WTC11 (cell line): ENCODE measurements at regions not wholly inside any gene's neighbourhood (a gene's known extent, or its start where the extent isn't known, plus 50 kb on each side); places are given as distances from the start of the nearest gene placed in this dataset.

Source experiments
- ATAC-seq: fragments of 200-7000 bp; cut with Tn5 transposase; 2 replicates; pipeline ENCODE4 v1.10.0; 2021; ENCODE audit warnings: mild to moderate bottlenecking, moderate library complexity
- CTCF ChIA-PET: fragments of 300-600 bp; sonication (Branson Sonifier 250); formaldehyde crosslinking; loops from one replicate; lab custom pipeline; 2021; ENCODE audit warnings: antibody characterized with exemption; lab: Charles Lee
- POLR2A ChIA-PET: fragments of 350-600 bp; sonication (Branson Sonifier 250); formaldehyde crosslinking; loops from one replicate; lab custom pipeline; 2021; ENCODE audit warnings: antibody characterized with exemption; lab: Charles Lee
- DNase-seq: peaks from one replicate; pipeline ENCODE4 v3.0.0; 2021; ENCODE audit warnings: low spot score
- H3K27ac Mint-ChIP-seq: 2 replicates; pipeline ENCODE4 v1.8.0; 2021; ENCODE audit warnings: mixed read lengths
- H3K27me3 Mint-ChIP-seq: 2 replicates; pipeline ENCODE4 v1.8.0; 2021; ENCODE audit warnings: low read depth, mild to moderate bottlenecking, moderate library complexity, mixed read lengths
- H3K36me3 Mint-ChIP-seq: 2 replicates; pipeline ENCODE4 v1.8.0; 2021; ENCODE audit warnings: mixed read lengths
- H3K4me1 Mint-ChIP-seq: 2 replicates; pipeline ENCODE4 v1.8.0; 2022; ENCODE audit warnings: mixed read lengths
- H3K4me3 Mint-ChIP-seq: 2 replicates; pipeline ENCODE4 v1.8.0; 2021; ENCODE audit warnings: mild to moderate bottlenecking, moderate library complexity, mixed read lengths
- H3K9me3 Mint-ChIP-seq: 2 replicates; pipeline ENCODE4 v1.8.0; 2021; ENCODE audit warnings: mixed read lengths
- EMX1 ChIP-seq: fragments of 250-450 bp; sonication (Bioruptor Pico); IDR thresholded peaks from 2 replicates; pipeline ENCODE4 v1.8.0; 2021; ENCODE audit warnings: mild to moderate bottlenecking
- GABPB1 ChIP-seq: sonication (generic); formaldehyde crosslinking; IDR thresholded peaks from 2 replicates; pipeline ENCODE4 v1.8.1; 2023; ENCODE audit warnings: mild to moderate bottlenecking, missing genetic modification reagents
- GRHL2 ChIP-seq: fragments of 250-450 bp; sonication (Bioruptor Pico); IDR thresholded peaks from 2 replicates; pipeline ENCODE4 v1.8.0; 2022; ENCODE audit warnings: mild to moderate bottlenecking, moderate library complexity; ENCODE audit not compliant: insufficient replicate concordance, severe bottlenecking
- GTF2I ChIP-seq: fragments of 250-450 bp; sonication (Bioruptor Pico); conservative IDR thresholded peaks from 2 replicates; pipeline ENCODE4 v1.4.0; 2021; ENCODE audit warnings: mild to moderate bottlenecking
- IRF2 ChIP-seq: sonication (generic); formaldehyde crosslinking; IDR thresholded peaks from 2 replicates; pipeline ENCODE4 v1.8.0; 2022; ENCODE audit warnings: low read depth, missing genetic modification reagents, borderline replicate concordance
- JAZF1 ChIP-seq: fragments of 250-450 bp; sonication (Bioruptor Pico); IDR thresholded peaks from 2 replicates; pipeline ENCODE4 v1.9.0; 2021; ENCODE audit warnings: moderate library complexity, mild to moderate bottlenecking, inconsistent platforms
- KAT7 ChIP-seq: sonication (generic); formaldehyde crosslinking; IDR thresholded peaks from 2 replicates; pipeline ENCODE4 v1.8.1; 2023; ENCODE audit warnings: missing genetic modification reagents, mild to moderate bottlenecking, borderline replicate concordance
- NR2C2 ChIP-seq: sonication (generic); formaldehyde crosslinking; IDR thresholded peaks from 2 replicates; pipeline ENCODE4 v1.8.0; 2022; ENCODE audit warnings: mild to moderate bottlenecking, missing genetic modification reagents
- RORB ChIP-seq: fragments of 250-450 bp; sonication (Bioruptor Pico); IDR thresholded peaks from 2 replicates; pipeline ENCODE4 v1.9.0; 2021; ENCODE audit warnings: mild to moderate bottlenecking
- TCF7 ChIP-seq: sonication (generic); formaldehyde crosslinking; IDR thresholded peaks from 2 replicates; pipeline ENCODE4 v1.8.0; 2022; ENCODE audit warnings: mild to moderate bottlenecking, low read depth, missing genetic modification reagents, moderate library complexity
- TP53 ChIP-seq: sonication (generic); formaldehyde crosslinking; IDR thresholded peaks from 2 replicates; pipeline ENCODE4 v1.8.1; 2023; ENCODE audit warnings: mild to moderate bottlenecking, missing genetic modification reagents
- ZBTB21 ChIP-seq: sonication (generic); formaldehyde crosslinking; IDR thresholded peaks from 2 replicates; pipeline ENCODE4 v1.8.1; 2023; ENCODE audit warnings: mild to moderate bottlenecking, missing genetic modification reagents, borderline replicate concordance
- ZNF219 ChIP-seq: sonication (generic); formaldehyde crosslinking; IDR thresholded peaks from 2 replicates; pipeline ENCODE4 v1.8.0; 2023; ENCODE audit warnings: missing genetic modification reagents, mild to moderate bottlenecking, borderline replicate concordance
- ZNF396 ChIP-seq: fragments of 250-450 bp; sonication (Bioruptor Pico); IDR thresholded peaks from 2 replicates; pipeline ENCODE4 v1.8.0; 2021; ENCODE audit warnings: mild to moderate bottlenecking, moderate library complexity, borderline replicate concordance
- ZNF671 ChIP-seq: fragments of 250-450 bp; sonication (Bioruptor Pico); IDR thresholded peaks from 2 replicates; pipeline ENCODE4 v1.8.0; 2021; ENCODE audit warnings: mild to moderate bottlenecking
- TF ChIP-seq, protein P1 (sequence below): sonication (generic); formaldehyde crosslinking; conservative IDR thresholded peaks from 2 replicates; pipeline ENCODE4 v1.8.1; 2023; ENCODE audit warnings: mild to moderate bottlenecking, low read depth, missing genetic modification reagents, moderate library complexity
- TF ChIP-seq, protein P2 (sequence below): sonication (generic); formaldehyde crosslinking; IDR thresholded peaks from 2 replicates; pipeline ENCODE4 v1.8.1; 2023; ENCODE audit warnings: mild to moderate bottlenecking, missing genetic modification reagents, moderate library complexity
- TF ChIP-seq, protein P3 (sequence below): sonication (generic); formaldehyde crosslinking; IDR thresholded peaks from 2 replicates; pipeline ENCODE4 v1.8.0; 2022; ENCODE audit warnings: missing genetic modification reagents
- TF ChIP-seq, protein P4 (sequence below): sonication (generic); formaldehyde crosslinking; IDR thresholded peaks from 2 replicates; pipeline ENCODE4 v1.8.1; 2023; ENCODE audit warnings: mild to moderate bottlenecking, moderate library complexity, missing genetic modification reagents
- TF ChIP-seq, protein P5 (sequence below): sonication (generic); formaldehyde crosslinking; IDR thresholded peaks from 2 replicates; pipeline ENCODE4 v1.8.1; 2022; ENCODE audit warnings: mild to moderate bottlenecking, moderate library complexity, missing genetic modification reagents

DNA sequence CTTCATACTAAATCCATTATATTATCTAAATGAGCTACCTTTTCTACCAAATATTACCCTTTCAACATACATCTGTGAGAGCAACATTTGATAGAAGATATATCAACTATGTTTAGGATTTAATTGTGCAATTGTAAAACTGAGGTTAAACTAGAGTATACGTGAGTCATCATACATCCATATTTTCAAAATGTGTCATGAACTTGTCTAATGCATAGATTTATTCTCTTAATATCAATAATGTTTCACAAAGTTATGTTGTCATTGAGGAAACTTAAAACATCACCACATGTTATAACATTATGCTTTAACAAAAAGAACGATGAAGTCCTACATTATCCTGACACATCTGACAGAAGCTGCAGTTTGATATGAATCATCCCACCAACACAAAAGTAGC is 645.5 kb upstream of the NOVA1 start:
- DNase-seq (no peak), ATAC-seq (no peak)
- POLR2A ChIA-PET = no interaction called here
- TF ChIP-seq RORB (CRISPR knock-in tag) = no peak
- no peak for TF ChIP-seq KAT7
- TF ChIP-seq GABPB1 = no peak
- TF ChIP-seq, protein P1, sequence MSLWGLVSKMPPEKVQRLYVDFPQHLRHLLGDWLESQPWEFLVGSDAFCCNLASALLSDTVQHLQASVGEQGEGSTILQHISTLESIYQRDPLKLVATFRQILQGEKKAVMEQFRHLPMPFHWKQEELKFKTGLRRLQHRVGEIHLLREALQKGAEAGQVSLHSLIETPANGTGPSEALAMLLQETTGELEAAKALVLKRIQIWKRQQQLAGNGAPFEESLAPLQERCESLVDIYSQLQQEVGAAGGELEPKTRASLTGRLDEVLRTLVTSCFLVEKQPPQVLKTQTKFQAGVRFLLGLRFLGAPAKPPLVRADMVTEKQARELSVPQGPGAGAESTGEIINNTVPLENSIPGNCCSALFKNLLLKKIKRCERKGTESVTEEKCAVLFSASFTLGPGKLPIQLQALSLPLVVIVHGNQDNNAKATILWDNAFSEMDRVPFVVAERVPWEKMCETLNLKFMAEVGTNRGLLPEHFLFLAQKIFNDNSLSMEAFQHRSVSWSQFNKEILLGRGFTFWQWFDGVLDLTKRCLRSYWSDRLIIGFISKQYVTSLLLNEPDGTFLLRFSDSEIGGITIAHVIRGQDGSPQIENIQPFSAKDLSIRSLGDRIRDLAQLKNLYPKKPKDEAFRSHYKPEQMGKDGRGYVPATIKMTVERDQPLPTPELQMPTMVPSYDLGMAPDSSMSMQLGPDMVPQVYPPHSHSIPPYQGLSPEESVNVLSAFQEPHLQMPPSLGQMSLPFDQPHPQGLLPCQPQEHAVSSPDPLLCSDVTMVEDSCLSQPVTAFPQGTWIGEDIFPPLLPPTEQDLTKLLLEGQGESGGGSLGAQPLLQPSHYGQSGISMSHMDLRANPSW (CRISPR knock-in tag) = no peak
- Mint-ChIP-seq H3K27me3 (no peaks in the 10 kb centered on the region), H3K4me3 (no peak overlapping the region), H3K36me3 (peaks cover 3% of the 10 kb centered on the region; the same call in 1 of the 2 replicates), H3K27ac (no peak overlapping the region), H3K4me1 (no peaks in the 10 kb centered on the region), H3K9me3 (peaks cover 7% of the 10 kb centered on the region)
- CTCF ChIA-PET = no interaction called here

DNA sequence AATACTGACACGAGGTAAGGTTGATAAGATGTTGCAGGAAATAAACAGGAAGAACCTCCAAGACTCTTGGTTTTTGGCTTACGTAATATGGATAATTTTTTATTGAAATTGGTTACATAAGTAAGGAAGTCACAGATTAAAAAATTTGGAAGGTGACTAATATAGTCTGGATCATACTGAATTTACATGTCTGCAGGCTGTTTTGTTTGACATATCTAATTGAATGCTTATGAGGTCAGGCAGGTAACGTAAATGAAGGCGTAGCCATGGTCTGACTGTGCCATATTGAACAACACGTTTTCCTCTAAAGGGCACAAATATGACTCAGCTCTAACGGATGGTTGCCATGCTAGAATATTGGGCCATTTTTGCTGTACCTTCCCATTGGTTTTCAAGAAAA is 648.1 kb upstream of the NOVA1 start:
- ATAC-seq = no peak
- POLR2A ChIA-PET = no interaction called here
- TF ChIP-seq EMX1 (CRISPR knock-in tag) (no peak), JAZF1 (CRISPR knock-in tag) (no peak), ZNF396 (CRISPR knock-in tag) (no peak), TP53 (CRISPR knock-in tag) (no peak)
- TF ChIP-seq, protein P2, sequence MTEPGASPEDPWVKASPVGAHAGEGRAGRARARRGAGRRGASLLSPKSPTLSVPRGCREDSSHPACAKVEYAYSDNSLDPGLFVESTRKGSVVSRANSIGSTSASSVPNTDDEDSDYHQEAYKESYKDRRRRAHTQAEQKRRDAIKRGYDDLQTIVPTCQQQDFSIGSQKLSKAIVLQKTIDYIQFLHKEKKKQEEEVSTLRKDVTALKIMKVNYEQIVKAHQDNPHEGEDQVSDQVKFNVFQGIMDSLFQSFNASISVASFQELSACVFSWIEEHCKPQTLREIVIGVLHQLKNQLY (CRISPR knock-in tag) = no peak

GRCh38 chr14:27253966-27254365 is 656.1 kb upstream of the NOVA1 start:
- POLR2A ChIA-PET = no interaction called here
- Mint-ChIP-seq H3K27ac (no peak overlapping the region), H3K4me3 (no peak overlapping the region), H3K4me1 (no peaks in the 10 kb centered on the region), H3K9me3 (peaks cover 2% of the 10 kb centered on the region; the same call in 1 of the 2 replicates), H3K27me3 (no peaks in the 10 kb centered on the region; the same call in 1 of the 2 replicates), H3K36me3 (no peaks in the 10 kb centered on the region)
- ATAC-seq = no peak
- TF ChIP-seq TCF7 (no peak), ZNF219 (CRISPR knock-in tag) (no peak), GTF2I (CRISPR knock-in tag) (no peak)
- TF ChIP-seq, protein P3, sequence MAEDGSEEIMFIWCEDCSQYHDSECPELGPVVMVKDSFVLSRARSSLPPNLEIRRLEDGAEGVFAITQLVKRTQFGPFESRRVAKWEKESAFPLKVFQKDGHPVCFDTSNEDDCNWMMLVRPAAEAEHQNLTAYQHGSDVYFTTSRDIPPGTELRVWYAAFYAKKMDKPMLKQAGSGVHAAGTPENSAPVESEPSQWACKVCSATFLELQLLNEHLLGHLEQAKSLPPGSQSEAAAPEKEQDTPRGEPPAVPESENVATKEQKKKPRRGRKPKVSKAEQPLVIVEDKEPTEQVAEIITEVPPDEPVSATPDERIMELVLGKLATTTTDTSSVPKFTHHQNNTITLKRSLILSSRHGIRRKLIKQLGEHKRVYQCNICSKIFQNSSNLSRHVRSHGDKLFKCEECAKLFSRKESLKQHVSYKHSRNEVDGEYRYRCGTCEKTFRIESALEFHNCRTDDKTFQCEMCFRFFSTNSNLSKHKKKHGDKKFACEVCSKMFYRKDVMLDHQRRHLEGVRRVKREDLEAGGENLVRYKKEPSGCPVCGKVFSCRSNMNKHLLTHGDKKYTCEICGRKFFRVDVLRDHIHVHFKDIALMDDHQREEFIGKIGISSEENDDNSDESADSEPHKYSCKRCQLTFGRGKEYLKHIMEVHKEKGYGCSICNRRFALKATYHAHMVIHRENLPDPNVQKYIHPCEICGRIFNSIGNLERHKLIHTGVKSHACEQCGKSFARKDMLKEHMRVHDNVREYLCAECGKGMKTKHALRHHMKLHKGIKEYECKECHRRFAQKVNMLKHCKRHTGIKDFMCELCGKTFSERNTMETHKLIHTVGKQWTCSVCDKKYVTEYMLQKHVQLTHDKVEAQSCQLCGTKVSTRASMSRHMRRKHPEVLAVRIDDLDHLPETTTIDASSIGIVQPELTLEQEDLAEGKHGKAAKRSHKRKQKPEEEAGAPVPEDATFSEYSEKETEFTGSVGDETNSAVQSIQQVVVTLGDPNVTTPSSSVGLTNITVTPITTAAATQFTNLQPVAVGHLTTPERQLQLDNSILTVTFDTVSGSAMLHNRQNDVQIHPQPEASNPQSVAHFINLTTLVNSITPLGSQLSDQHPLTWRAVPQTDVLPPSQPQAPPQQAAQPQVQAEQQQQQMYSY (CRISPR knock-in tag) = no peak
- CTCF ChIA-PET = no interaction called here
- no peak for DNase-seq

More for the DNA sequence above, 648.1 kb upstream of the NOVA1 start:
- no peaks in the 10 kb centered on the region; the same call in 1 of the 2 replicates for H3K27me3 Mint-ChIP-seq
- H3K4me3 Mint-ChIP-seq = no peak overlapping the region
- H3K27ac Mint-ChIP-seq = no peak overlapping the region
- H3K36me3 Mint-ChIP-seq = no peaks in the 10 kb centered on the region
- no peak for DNase-seq
- peaks cover 10% of the 10 kb centered on the region for H3K9me3 Mint-ChIP-seq
- CTCF ChIA-PET = no interaction called here
- H3K4me1 Mint-ChIP-seq = no peaks in the 10 kb centered on the region

DNA sequence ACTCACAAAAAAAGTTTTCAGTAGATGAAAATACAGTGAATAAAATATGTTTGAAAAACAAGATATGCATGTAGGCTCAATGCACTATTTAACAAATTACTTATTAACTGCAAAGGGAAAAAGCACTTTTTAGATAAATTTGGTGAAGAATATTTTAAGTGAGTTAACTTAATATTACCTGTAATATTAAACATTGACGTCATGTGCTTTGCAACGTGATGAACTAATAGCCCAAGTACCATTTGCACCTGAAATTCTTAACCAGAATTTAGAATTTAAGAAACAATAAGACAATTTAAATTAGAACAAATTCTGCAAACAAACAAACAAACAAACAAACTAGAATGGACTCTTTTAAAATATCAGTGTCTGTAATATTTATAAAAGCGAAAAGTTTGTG is 659.0 kb upstream of the NOVA1 start:
- ChIA-PET CTCF (no interaction called here), POLR2A (no interaction called here)
- DNase-seq (no peak), ATAC-seq (no peak)
- Mint-ChIP-seq H3K4me3 (no peak overlapping the region), H3K4me1 (no peaks in the 10 kb centered on the region), H3K27me3 (no peaks in the 10 kb centered on the region; the same call in 1 of the 2 replicates), H3K27ac (no peak overlapping the region), H3K36me3 (no peaks in the 10 kb centered on the region), H3K9me3 (peaks cover 4% of the 10 kb centered on the region; the same call in 1 of the 2 replicates)
- no peak for TF ChIP-seq IRF2
- TF ChIP-seq, protein P4, sequence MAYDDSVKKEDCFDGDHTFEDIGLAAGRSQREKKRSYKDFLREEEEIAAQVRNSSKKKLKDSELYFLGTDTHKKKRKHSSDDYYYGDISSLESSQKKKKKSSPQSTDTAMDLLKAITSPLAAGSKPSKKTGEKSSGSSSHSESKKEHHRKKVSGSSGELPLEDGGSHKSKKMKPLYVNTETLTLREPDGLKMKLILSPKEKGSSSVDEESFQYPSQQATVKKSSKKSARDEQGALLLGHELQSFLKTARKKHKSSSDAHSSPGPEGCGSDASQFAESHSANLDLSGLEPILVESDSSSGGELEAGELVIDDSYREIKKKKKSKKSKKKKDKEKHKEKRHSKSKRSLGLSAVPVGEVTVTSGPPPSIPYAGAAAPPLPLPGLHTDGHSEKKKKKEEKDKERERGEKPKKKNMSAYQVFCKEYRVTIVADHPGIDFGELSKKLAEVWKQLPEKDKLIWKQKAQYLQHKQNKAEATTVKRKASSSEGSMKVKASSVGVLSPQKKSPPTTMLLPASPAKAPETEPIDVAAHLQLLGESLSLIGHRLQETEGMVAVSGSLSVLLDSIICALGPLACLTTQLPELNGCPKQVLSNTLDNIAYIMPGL (CRISPR knock-in tag) = no peak
- no peak for TF ChIP-seq NR2C2
- TF ChIP-seq, protein P2 (CRISPR knock-in tag) = no peak
- no peak for TF ChIP-seq ZNF671
- no peak for TF ChIP-seq TP53 (CRISPR knock-in tag)
- TF ChIP-seq, protein P5, sequence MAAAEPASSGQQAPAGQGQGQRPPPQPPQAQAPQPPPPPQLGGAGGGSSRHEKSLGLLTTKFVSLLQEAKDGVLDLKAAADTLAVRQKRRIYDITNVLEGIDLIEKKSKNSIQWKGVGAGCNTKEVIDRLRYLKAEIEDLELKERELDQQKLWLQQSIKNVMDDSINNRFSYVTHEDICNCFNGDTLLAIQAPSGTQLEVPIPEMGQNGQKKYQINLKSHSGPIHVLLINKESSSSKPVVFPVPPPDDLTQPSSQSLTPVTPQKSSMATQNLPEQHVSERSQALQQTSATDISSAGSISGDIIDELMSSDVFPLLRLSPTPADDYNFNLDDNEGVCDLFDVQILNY = no peak
- no peak for TF ChIP-seq ZBTB21 (CRISPR knock-in tag)
- TF ChIP-seq GRHL2 (CRISPR knock-in tag) = no peak
